ENCODE measurements at regions not wholly inside any gene's neighbourhood (a gene's known extent, or its start where the extent isn't known, plus 50 kb on each side); places are given as distances from the start of the nearest gene placed in this dataset.

DNA sequence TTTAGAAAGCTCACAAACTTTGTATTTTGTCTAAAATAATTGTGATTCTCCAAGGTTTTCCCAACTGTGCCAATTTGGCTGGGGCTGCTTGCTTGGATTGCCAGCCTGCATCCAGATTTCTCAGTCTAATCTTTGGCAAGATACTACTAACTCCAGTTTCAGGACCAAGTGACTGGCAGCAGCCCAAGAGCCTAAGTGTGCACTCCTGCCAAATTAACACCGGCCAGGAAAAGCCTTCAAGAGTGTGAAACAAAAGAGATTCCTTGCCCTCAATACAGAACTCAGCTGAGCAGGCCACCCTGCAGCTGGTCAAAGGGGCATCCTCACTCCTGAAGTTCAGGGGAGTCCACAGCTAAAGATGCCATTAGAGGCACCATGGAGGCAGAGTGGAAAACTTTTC, 589.0 kb upstream of the ACVR2A start:
- H3K27ac Mint-ChIP-seq: no peak overlapping the region
- POLR2A ChIA-PET: no interaction called here
- H3K4me3 Mint-ChIP-seq: no peak overlapping the region
- no peaks in the 10 kb centered on the region for H3K36me3 Mint-ChIP-seq
- no peaks in the 10 kb centered on the region for H3K4me1 Mint-ChIP-seq
- no peak for DNase-seq
- H3K27me3 Mint-ChIP-seq: no peaks in the 10 kb centered on the region
- H3K9me3 Mint-ChIP-seq: peaks cover 2% of the 10 kb centered on the region
- no peak for ATAC-seq (ENCODE audit: low read depth)

GRCh38 chr2:147250652-147251356, 594.0 kb upstream of the ACVR2A start:
- H3K4me1 Mint-ChIP-seq: no peaks in the 10 kb centered on the region
- peaks cover 3% of the 10 kb centered on the region for H3K9me3 Mint-ChIP-seq
- POLR2A ChIA-PET: no interaction called here
- H3K27ac Mint-ChIP-seq: no peak overlapping the region
- no peak for DNase-seq
- H3K4me3 Mint-ChIP-seq: no peak overlapping the region
- no peak for ATAC-seq (ENCODE audit: low read depth)
- H3K27me3 Mint-ChIP-seq: peaks cover 6% of the 10 kb centered on the region
- H3K36me3 Mint-ChIP-seq: no peaks in the 10 kb centered on the region

DNA sequence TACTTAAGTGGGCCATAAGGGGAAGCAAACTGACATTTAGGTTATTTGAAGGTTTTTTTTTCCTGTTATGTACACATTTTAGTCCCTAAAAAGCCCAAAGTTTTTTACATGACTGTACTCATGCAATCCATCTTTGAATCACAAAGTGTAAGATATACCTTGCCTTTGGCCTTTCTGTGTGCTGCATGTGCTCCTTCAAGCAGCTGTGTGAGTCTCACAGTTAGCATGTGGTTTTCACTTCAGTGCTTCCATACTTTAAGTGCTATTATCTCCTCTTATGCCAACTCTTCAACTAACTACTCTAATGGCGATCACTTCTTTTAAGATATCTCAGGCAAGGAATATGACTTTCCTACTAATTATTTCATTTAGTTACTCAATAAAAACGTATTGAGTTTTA, 597.1 kb upstream of the ACVR2A start:
- H3K4me3 Mint-ChIP-seq: no peak overlapping the region
- no peak for DNase-seq
- H3K9me3 Mint-ChIP-seq: peaks cover 3% of the 10 kb centered on the region
- no peak overlapping the region for H3K27ac Mint-ChIP-seq
- POLR2A ChIA-PET: no interaction called here
- no peak for ATAC-seq (ENCODE audit: low read depth)
- H3K27me3 Mint-ChIP-seq: peaks cover 6% of the 10 kb centered on the region
- no peaks in the 10 kb centered on the region for H3K4me1 Mint-ChIP-seq
- H3K36me3 Mint-ChIP-seq: no peaks in the 10 kb centered on the region

- no peaks in the 10 kb centered on the region for H3K9me3 Mint-ChIP-seq
- ATAC-seq (ENCODE audit: low read depth): no peak
These were observed 602.4 kb upstream of the ACVR2A start for GRCh38 chr2:147242445-147242844.

GRCh38 chr2:147236601-147237000, 608.2 kb upstream of the ACVR2A start:
- Mint-ChIP-seq H3K9me3 (no peaks in the 10 kb centered on the region), H3K27me3 (peaks cover 3% of the 10 kb centered on the region)

More at GRCh38 chr2:147242445-147242844, 602.4 kb upstream of the ACVR2A start:
- Mint-ChIP-seq H3K27ac (no peak overlapping the region), H3K27me3 (peaks cover 9% of the 10 kb centered on the region), H3K4me3 (no peak overlapping the region), H3K36me3 (no peaks in the 10 kb centered on the region), H3K4me1 (no peaks in the 10 kb centered on the region)
- POLR2A ChIA-PET: no interaction called here
- no peak for DNase-seq

GRCh38 chr2:147232225-147232669, 612.6 kb upstream of the ACVR2A start:
- H3K36me3 Mint-ChIP-seq: no peaks in the 10 kb centered on the region
- no peak overlapping the region for H3K27ac Mint-ChIP-seq
- H3K27me3 Mint-ChIP-seq: peaks cover 2% of the 10 kb centered on the region
- DNase-seq (no peak), ATAC-seq (ENCODE audit: low read depth) (no peak)
- H3K4me1 Mint-ChIP-seq: no peaks in the 10 kb centered on the region
- POLR2A ChIA-PET: no interaction called here
- H3K9me3 Mint-ChIP-seq: peaks cover 1% of the 10 kb centered on the region
- H3K4me3 Mint-ChIP-seq: no peak overlapping the region

More at GRCh38 chr2:147236601-147237000, 608.2 kb upstream of the ACVR2A start:
- ATAC-seq (ENCODE audit: low read depth): no peak
- no peaks in the 10 kb centered on the region for H3K4me1 Mint-ChIP-seq
- POLR2A ChIA-PET: no interaction called here
- no peaks in the 10 kb centered on the region for H3K36me3 Mint-ChIP-seq
- no peak for DNase-seq
- no peak overlapping the region for H3K27ac Mint-ChIP-seq
- no peak overlapping the region for H3K4me3 Mint-ChIP-seq

DNA sequence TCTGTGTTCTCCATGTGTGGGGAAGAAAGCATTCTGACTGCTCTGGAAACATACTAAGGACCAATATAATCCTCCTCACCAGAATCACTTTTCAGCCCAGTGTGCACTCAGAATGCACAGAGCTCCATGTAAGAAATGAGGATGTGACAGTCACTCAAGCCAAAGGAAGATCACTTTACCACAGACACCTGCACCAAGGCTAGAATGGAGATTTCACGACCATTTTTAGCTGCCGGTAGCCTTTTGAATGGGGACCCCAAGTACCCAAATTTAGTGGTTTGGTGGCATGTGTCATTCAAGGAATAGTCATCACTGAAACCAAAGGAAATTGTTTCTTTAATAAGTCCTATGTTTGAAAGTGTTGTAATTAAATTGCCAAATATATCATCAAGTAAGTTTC, 613.2 kb upstream of the ACVR2A start:
- POLR2A ChIA-PET: no interaction called here
- no peak for ATAC-seq (ENCODE audit: low read depth)
- no peak for DNase-seq
- Mint-ChIP-seq H3K27ac (no peak overlapping the region), H3K4me3 (no peak overlapping the region), H3K4me1 (no peaks in the 10 kb centered on the region), H3K27me3 (peaks cover 2% of the 10 kb centered on the region), H3K36me3 (no peaks in the 10 kb centered on the region), H3K9me3 (peaks cover 1% of the 10 kb centered on the region)

DNA sequence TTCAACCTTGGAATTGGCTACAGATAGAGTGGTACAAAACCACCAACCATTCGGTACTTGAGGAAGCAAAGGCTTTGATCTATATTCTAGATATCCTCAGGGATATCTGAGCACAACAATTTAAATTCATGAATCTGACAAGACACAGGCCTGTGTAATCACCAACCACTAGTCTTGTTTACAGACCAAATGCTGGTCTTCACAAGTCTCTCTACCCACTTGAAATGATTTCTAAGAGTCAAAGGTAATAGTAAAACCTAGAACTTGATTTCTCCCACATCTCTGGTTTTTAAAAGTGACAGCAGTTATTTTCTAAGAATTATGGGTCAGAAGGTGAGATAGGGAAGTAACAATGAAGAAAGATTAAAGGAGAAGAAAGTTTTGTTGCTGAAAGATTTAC, 613.7 kb upstream of the ACVR2A start:
- POLR2A ChIA-PET: no interaction called here
- H3K27me3 Mint-ChIP-seq: peaks cover 2% of the 10 kb centered on the region
- H3K4me1 Mint-ChIP-seq: no peaks in the 10 kb centered on the region
- DNase-seq: no peak
- ATAC-seq (ENCODE audit: low read depth): no peak
- H3K4me3 Mint-ChIP-seq: no peak overlapping the region
- no peak overlapping the region for H3K27ac Mint-ChIP-seq
- no peaks in the 10 kb centered on the region for H3K36me3 Mint-ChIP-seq
- H3K9me3 Mint-ChIP-seq: peaks cover 1% of the 10 kb centered on the region

- no peaks in the 10 kb centered on the region for H3K36me3 Mint-ChIP-seq
- H3K27me3 Mint-ChIP-seq: peaks cover 2% of the 10 kb centered on the region
- no peak overlapping the region for H3K27ac Mint-ChIP-seq
- no peak for DNase-seq
- H3K4me3 Mint-ChIP-seq: no peak overlapping the region
- POLR2A ChIA-PET: no interaction called here
- peaks cover 1% of the 10 kb centered on the region for H3K9me3 Mint-ChIP-seq
- H3K4me1 Mint-ChIP-seq: no peaks in the 10 kb centered on the region
- no peak for ATAC-seq (ENCODE audit: low read depth)
These were observed 617.5 kb upstream of the ACVR2A start for GRCh38 chr2:147227313-147227712.

DNA sequence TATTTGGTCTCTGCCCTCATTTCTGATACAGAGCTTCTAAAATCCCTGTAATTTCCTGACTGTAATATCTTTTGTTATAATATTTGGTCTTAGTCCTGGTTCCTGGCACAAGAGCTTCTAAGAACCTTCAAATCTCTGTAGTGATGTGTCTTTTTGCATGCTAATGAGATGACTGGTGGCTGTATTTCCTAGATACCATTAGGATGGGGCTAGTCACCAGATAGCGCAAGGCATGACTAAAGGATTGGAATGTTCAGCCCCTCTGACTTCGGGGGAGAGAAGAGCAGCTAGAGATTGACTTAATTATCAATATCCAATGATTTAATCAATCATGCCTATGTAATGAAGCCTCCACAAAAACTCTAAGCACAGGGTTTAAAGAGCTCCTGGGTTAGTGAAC, 620.8 kb upstream of the ACVR2A start:
- DNase-seq: no peak
- Mint-ChIP-seq H3K36me3 (no peaks in the 10 kb centered on the region), H3K9me3 (peaks cover 3% of the 10 kb centered on the region), H3K27ac (no peak overlapping the region), H3K27me3 (no peaks in the 10 kb centered on the region), H3K4me3 (no peak overlapping the region), H3K4me1 (no peaks in the 10 kb centered on the region)
- no peak for ATAC-seq (ENCODE audit: low read depth)
- POLR2A ChIA-PET: no interaction called here

DNA sequence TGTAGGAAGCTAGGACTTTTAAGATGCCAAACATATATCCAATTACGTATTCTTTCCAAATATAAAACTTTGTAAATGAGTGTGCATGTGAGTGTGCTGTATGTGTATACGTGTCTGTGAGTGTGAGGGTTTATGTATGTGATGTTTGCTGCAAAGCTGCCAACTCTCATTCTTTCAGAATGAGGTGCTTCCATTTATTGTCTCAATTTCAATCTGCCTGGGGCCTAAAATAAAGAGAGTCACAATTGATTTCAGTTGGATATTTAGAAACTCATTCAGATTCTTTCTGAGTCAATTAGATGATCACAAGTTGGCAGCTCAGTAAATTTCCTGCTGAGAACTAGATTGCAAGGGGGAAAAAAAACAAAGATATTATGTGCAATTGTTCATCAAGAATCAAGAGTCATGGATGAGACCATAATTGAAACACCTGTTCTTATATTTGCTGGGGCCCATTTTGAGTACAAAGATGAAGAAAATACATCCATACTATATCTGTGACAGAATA, 621.2 kb upstream of the ACVR2A start:
- H3K27ac Mint-ChIP-seq: no peak overlapping the region
- POLR2A ChIA-PET: no interaction called here
- peaks cover 3% of the 10 kb centered on the region for H3K9me3 Mint-ChIP-seq
- H3K36me3 Mint-ChIP-seq: no peaks in the 10 kb centered on the region
- no peaks in the 10 kb centered on the region for H3K4me1 Mint-ChIP-seq
- H3K27me3 Mint-ChIP-seq: no peaks in the 10 kb centered on the region
- no peak overlapping the region for H3K4me3 Mint-ChIP-seq
- DNase-seq: no peak
- no peak for ATAC-seq (ENCODE audit: low read depth)

DNA sequence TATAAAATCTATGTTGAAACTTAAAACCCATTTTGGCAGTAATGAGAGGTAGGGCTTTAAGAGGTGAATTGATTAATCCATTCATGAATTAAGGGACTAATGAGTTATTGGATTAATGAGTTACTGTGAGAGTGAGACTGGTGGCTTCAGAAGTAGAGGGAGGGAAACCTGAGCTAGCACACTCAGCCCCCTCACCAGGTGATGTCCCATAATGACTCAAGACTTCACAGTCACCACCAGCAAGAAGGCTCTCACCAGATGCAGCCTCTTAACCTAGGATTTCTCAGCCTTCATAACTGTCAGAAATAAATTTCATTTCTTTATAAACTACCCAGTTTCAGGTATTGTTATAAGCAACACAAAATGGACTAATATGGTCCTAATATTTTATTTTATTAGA, 621.7 kb upstream of the ACVR2A start:
- DNase-seq (no peak), ATAC-seq (ENCODE audit: low read depth) (no peak)
- POLR2A ChIA-PET: no interaction called here
- no peak overlapping the region for H3K4me3 Mint-ChIP-seq
- no peaks in the 10 kb centered on the region for H3K36me3 Mint-ChIP-seq
- no peaks in the 10 kb centered on the region for H3K27me3 Mint-ChIP-seq
- H3K27ac Mint-ChIP-seq: no peak overlapping the region
- H3K9me3 Mint-ChIP-seq: peaks cover 3% of the 10 kb centered on the region
- H3K4me1 Mint-ChIP-seq: no peaks in the 10 kb centered on the region

DNA sequence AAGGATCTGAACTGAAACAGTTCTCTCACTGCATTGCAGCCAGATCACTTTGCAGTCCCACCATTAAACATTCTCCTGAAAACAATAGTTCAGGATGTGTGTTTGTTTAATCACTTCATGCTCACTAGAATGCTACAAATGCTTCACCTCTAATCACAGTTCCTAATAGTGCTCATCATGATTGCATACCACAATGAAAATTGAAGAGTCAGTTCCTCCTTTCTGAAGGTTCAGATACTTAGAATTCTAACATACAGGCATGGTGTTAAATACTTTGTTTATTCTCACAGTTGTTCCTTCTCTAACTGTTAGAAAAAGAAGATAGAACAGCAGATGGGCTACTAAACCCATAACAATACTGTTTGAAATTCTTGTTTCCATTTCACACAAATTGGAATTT, 622.3 kb upstream of the ACVR2A start:
- ATAC-seq (ENCODE audit: low read depth) (no peak), DNase-seq (no peak)
- Mint-ChIP-seq H3K36me3 (no peaks in the 10 kb centered on the region), H3K27ac (no peak overlapping the region), H3K4me1 (no peaks in the 10 kb centered on the region), H3K27me3 (no peaks in the 10 kb centered on the region), H3K4me3 (no peak overlapping the region), H3K9me3 (peaks cover 3% of the 10 kb centered on the region)
- POLR2A ChIA-PET: no interaction called here

DNA sequence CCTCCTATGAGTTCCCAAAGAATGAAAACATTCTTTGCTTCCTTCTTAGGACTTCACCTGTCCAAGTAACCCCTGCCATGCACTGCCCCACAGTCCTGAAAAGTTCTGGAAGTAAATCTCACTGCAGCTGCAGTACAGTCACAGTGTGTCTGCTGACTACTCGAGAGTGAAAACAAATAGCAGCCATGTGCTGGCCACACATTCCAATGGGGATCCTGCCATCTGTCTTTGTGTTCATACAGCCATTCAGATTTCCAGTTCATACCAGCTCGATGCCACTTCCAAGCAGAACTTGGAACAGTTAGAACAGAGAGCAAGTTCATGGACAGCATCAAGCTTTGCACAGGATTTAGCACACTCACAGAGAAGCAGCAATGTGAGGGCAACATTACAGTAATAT, 629.9 kb upstream of the ACVR2A start:
- no peak overlapping the region for H3K27ac Mint-ChIP-seq
- POLR2A ChIA-PET: no interaction called here
- H3K9me3 Mint-ChIP-seq: peaks cover 4% of the 10 kb centered on the region
- ATAC-seq (ENCODE audit: low read depth) (no peak), DNase-seq (no peak)
- H3K4me1 Mint-ChIP-seq: no peaks in the 10 kb centered on the region
- H3K27me3 Mint-ChIP-seq: peaks cover 2% of the 10 kb centered on the region
- no peaks in the 10 kb centered on the region for H3K36me3 Mint-ChIP-seq
- H3K4me3 Mint-ChIP-seq: no peak overlapping the region

Measured in activated naive CD8-positive, alpha-beta T cell treated with anti-CD3 and anti-CD28 coated beads, Interleukin-2, amount 10 ng/mL, durations not matched to agents 7 days and 5 days (primary cell).